C4-2B (cell line): ENCODE measurements at regions not wholly inside any gene's neighbourhood (a gene's known extent, or its start where the extent isn't known, plus 50 kb on each side); places are given as distances from the start of the nearest gene placed in this dataset.

ENCODE experiments used
- H3K27ac ChIP-seq: fragments of 450-650 bp; 2 replicates; pipeline ENCODE4 v1.5.1; 2017
- CTCF ChIP-seq: fragments of 450-650 bp; conservative IDR thresholded peaks from 2 replicates; pipeline ENCODE4 v1.5.1; 2017; ENCODE audit warnings: mild to moderate bottlenecking
- ZFX ChIP-seq: fragments of 450-650 bp; IDR thresholded peaks from 2 replicates; pipeline ENCODE4 v1.6.1; 2017

- no peak overlapping the region for H3K27ac ChIP-seq
- TF ChIP-seq ZFX (no peak), CTCF (no peak)
Measured at GRCh38 chr14:61218157-61218556, 63.0 kb downstream of the TMEM30B start.

DNA sequence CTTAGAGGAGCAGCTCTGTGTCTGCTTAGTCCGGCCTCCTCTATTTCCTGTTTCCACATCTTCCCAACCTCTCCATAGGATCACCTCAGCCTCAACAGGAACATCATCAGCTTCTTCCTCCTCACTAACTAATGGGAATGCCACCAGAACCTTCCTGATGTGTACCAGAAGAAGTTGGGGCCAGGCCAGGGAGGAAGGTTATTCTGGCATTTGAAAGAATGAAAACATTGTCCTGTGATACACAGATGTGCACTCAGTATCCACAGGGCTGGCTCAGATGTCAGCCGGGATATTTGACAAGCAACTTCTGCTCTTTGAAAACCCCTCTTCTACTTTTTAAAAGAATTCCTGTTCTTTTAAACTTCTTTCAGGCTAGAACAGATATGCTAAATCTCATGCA is 63.6 kb downstream of the TMEM30B start:
- no peak overlapping the region for H3K27ac ChIP-seq
- TF ChIP-seq CTCF (no peak), ZFX (no peak)

DNA sequence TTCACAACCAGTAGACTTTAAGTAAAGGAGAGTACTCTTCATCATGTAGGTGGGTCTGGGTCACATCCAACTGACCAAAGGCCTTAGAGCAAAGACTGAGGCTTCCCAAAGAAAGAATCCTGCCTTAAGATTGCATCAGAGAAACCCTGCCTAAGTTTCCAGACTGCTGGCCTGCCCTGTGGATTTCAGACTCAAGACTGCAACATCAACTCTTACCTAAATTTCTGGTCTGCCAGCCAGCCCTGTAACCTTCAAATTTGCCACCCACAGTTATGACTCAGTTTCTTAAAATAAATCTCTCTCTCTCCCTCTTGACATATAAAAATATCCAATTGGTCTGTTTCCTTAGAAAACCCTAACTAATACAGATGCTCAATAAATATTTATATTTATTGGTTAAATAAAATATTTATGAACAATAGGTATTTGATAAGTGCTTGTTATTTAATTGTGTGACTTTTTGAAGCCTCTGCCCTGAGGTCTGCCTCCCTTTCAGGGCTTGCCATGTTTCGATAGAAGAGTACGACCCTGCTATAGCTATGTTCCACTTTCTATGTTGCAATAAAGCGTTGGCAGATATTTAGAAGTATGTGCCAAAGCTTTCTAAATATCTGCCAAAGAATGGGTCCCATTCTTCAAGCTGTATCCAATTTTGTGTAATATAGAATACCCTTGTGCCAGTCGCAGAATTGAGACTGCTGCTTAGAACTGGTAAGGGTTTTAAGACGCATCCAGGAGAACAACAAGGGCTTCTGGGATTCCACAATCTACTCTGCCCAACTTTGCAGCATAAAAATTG is 65.7 kb downstream of the TMEM30B start:
- H3K27ac ChIP-seq = no peak overlapping the region
- TF ChIP-seq CTCF (no peak), ZFX (no peak)

DNA sequence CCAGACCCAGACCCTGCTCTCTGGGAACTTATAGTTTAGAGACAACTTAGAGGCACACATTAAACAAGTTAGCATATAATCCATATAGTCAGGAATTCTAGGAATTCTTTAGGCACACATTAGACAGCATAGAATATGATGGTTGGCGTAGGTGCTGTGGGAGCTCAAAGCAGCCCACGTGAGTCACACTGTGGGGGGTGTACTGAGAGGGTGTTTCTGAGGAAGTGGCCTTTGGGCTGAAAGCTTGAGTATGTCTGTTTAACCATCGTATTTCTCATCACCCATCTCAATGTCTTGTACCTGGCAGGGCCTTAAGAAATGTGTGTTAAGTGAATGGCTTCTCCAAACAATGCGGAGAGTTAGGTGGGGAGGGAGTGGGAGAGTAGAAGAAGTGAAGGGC is 67.2 kb downstream of the TMEM30B start:
- TF ChIP-seq CTCF = no peak
- no peak for TF ChIP-seq ZFX
- no peak overlapping the region for H3K27ac ChIP-seq

GRCh38 chr14:61213191-61213621 is 67.9 kb downstream of the TMEM30B start:
- no peak for TF ChIP-seq ZFX
- no peak for TF ChIP-seq CTCF
- no peak overlapping the region for H3K27ac ChIP-seq

GRCh38 chr14:61212546-61212945 is 68.6 kb downstream of the TMEM30B start:
- TF ChIP-seq CTCF = no peak
- no peak for TF ChIP-seq ZFX

GRCh38 chr14:61211476-61212255 is 69.5 kb downstream of the TMEM30B start:
- TF ChIP-seq ZFX (no peak), CTCF (no peak)
- H3K27ac ChIP-seq = no peak overlapping the region

More at GRCh38 chr14:61212546-61212945, 68.6 kb downstream of the TMEM30B start:
- H3K27ac ChIP-seq = no peak overlapping the region
